ENCODE measurements at regions not wholly inside any gene's neighbourhood (a gene's known extent, or its start where the extent isn't known, plus 50 kb on each side); places are given as distances from the start of the nearest gene placed in this dataset.

- DNase-seq (ENCODE audit: low spot score, unreplicated experiment) = no peak
- H3K4me3 Mint-ChIP-seq (ENCODE audit: low read depth) = no peak overlapping the region
- TF ChIP-seq, protein P1, sequence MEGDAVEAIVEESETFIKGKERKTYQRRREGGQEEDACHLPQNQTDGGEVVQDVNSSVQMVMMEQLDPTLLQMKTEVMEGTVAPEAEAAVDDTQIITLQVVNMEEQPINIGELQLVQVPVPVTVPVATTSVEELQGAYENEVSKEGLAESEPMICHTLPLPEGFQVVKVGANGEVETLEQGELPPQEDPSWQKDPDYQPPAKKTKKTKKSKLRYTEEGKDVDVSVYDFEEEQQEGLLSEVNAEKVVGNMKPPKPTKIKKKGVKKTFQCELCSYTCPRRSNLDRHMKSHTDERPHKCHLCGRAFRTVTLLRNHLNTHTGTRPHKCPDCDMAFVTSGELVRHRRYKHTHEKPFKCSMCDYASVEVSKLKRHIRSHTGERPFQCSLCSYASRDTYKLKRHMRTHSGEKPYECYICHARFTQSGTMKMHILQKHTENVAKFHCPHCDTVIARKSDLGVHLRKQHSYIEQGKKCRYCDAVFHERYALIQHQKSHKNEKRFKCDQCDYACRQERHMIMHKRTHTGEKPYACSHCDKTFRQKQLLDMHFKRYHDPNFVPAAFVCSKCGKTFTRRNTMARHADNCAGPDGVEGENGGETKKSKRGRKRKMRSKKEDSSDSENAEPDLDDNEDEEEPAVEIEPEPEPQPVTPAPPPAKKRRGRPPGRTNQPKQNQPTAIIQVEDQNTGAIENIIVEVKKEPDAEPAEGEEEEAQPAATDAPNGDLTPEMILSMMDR (IDR thresholded peaks at IDR 0.05; ENCODE audit: unreplicated experiment) = no peak
- no peaks in the 10 kb centered on the region for H3K9me3 Mint-ChIP-seq (ENCODE audit: low read depth)
- H3K4me1 Mint-ChIP-seq (ENCODE audit: low read depth) = peaks cover 5% of the 10 kb centered on the region
- no peak overlapping the region for H3K27ac Mint-ChIP-seq
- H3K27me3 Mint-ChIP-seq = peaks cover 8% of the 10 kb centered on the region
- H3K36me3 Mint-ChIP-seq (ENCODE audit: insufficient read depth) = no peaks in the 10 kb centered on the region
These were observed 89.0 kb downstream of the SEMA4F start for GRCh38 chr2:74743039-74743438.

DNA sequence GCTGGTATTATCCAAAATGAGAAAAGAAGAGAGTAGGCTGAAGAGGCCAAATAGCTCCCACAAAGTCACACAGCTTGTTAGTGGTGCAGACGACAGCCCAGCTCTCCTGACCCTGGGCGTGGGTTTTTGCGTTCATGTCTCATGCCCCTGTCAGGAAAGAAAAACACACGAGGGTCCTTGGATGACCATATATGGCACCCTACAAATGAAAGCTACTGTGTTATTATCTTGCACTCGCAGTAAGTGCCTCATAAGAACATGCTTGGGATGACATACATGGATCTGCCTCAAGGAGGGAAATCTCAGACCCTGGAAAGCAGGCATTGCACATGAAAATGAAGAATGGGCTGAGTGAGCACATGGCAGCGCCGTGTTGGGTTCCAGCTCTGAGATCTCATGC lies 89.7 kb downstream of the SEMA4F start:
- Mint-ChIP-seq H3K4me3 (ENCODE audit: low read depth) (no peak overlapping the region), H3K4me1 (ENCODE audit: low read depth) (peaks cover 5% of the 10 kb centered on the region), H3K36me3 (ENCODE audit: insufficient read depth) (no peaks in the 10 kb centered on the region), H3K27me3 (peaks cover 12% of the 10 kb centered on the region), H3K9me3 (ENCODE audit: low read depth) (no peaks in the 10 kb centered on the region), H3K27ac (no peak overlapping the region)
- DNase-seq (ENCODE audit: low spot score, unreplicated experiment) = no peak
- TF ChIP-seq, protein P1 (IDR thresholded peaks at IDR 0.05; ENCODE audit: unreplicated experiment) = no peak

- H3K36me3 Mint-ChIP-seq (ENCODE audit: insufficient read depth) = no peaks in the 10 kb centered on the region
- no peak overlapping the region for H3K4me3 Mint-ChIP-seq (ENCODE audit: low read depth)
- peaks cover 5% of the 10 kb centered on the region for H3K4me1 Mint-ChIP-seq (ENCODE audit: low read depth)
- TF ChIP-seq, protein P1 (IDR thresholded peaks at IDR 0.05; ENCODE audit: unreplicated experiment) = no peak
- DNase-seq (ENCODE audit: low spot score, unreplicated experiment) = no peak
- peaks cover 14% of the 10 kb centered on the region for H3K27me3 Mint-ChIP-seq
- H3K9me3 Mint-ChIP-seq (ENCODE audit: low read depth) = no peaks in the 10 kb centered on the region
- H3K27ac Mint-ChIP-seq = no peak overlapping the region
These were observed 89.0 kb upstream of the HK2 start for GRCh38 chr2:74744731-74745515.

GRCh38 chr2:74745766-74746165 lies 88.2 kb upstream of the HK2 start:
- Mint-ChIP-seq H3K9me3 (ENCODE audit: low read depth) (no peaks in the 10 kb centered on the region), H3K27me3 (peaks cover 14% of the 10 kb centered on the region), H3K36me3 (ENCODE audit: insufficient read depth) (no peaks in the 10 kb centered on the region), H3K27ac (no peak overlapping the region), H3K4me3 (ENCODE audit: low read depth) (no peak overlapping the region), H3K4me1 (ENCODE audit: low read depth) (peaks cover 5% of the 10 kb centered on the region)
- DNase-seq (ENCODE audit: low spot score, unreplicated experiment) = no peak
- TF ChIP-seq, protein P1 (IDR thresholded peaks at IDR 0.05; ENCODE audit: unreplicated experiment) = no peak

GRCh38 chr2:74746480-74746879 lies 87.4 kb upstream of the HK2 start:
- no peak overlapping the region for H3K4me3 Mint-ChIP-seq (ENCODE audit: low read depth)
- no peaks in the 10 kb centered on the region for H3K9me3 Mint-ChIP-seq (ENCODE audit: low read depth)
- H3K4me1 Mint-ChIP-seq (ENCODE audit: low read depth) = peaks cover 4% of the 10 kb centered on the region
- H3K27me3 Mint-ChIP-seq = peaks cover 13% of the 10 kb centered on the region
- no peak overlapping the region for H3K27ac Mint-ChIP-seq
- H3K36me3 Mint-ChIP-seq (ENCODE audit: insufficient read depth) = no peaks in the 10 kb centered on the region
- TF ChIP-seq, protein P1 (IDR thresholded peaks at IDR 0.05; ENCODE audit: unreplicated experiment) = no peak
- no peak for DNase-seq (ENCODE audit: low spot score, unreplicated experiment)
